GM18511 (cell line): ENCODE measurements at regions not wholly inside any gene's neighbourhood (a gene's known extent, or its start where the extent isn't known, plus 50 kb on each side); places are given as distances from the start of the nearest gene placed in this dataset.

Experiments
- ATAC-seq: cut with Tn5 transposase; IDR thresholded peaks from one replicate; pipeline ENCODE4 v1.9.1; 2021; ENCODE audit warnings: mild to moderate bottlenecking, moderate library complexity; ENCODE audit not compliant: unreplicated experiment

DNA sequence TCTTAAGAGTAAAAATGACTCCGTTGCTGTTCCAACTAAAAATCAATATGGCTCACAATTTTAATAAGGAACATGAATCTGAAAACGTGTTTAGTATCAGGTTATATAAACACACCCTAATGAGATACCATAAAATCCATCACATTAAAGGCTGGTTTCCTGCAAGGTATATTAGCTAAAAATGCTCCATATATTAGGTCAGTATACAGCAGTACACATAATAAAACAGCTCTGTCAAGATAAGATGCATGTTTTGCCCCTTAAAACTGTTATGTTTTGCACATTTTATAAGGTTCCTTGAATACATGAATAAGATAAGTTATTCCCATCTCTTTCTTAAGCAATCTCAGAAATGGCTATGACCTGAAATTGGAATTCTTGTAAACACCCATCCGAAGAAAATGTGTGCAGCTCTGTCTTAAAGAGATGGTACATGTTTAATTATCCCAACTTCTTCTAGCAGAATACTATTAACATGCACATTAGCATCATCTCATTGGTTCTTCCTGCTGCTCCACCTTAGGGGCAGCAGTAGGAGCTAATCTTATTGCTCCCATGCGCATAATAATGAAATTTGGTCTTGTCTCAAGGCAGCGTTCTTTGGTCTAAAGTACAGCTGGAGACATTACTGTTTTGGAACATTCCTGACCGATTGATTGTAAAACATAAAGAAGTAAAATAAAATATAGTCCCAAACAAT lies 836.1 kb upstream of the FANCL start:
- no peak for ATAC-seq

DNA sequence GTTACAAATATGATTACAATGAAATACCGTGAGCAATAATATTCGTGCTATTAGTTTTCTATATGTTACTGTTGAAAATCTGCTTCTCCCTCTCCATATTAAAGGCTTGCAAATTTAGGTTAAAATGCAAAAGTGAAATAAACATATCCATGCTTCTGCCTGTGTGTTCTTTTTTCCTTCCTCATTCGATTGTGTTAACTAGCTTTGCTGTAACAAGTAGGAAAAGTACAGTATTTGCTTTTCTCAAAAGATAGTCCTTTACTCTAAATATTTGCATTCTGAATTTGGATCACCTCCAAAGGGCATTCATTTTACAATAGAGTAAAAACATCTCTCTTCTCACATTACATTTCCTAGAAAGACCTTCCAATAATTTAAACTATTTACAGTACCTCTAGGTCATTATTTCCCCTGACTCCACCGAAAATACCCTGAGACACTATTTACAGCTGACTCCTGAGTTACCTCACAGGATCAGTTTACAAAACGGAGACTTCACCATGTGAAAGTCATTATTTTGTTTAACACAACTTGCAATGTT lies 835.0 kb upstream of the FANCL start:
- no peak for ATAC-seq

DNA sequence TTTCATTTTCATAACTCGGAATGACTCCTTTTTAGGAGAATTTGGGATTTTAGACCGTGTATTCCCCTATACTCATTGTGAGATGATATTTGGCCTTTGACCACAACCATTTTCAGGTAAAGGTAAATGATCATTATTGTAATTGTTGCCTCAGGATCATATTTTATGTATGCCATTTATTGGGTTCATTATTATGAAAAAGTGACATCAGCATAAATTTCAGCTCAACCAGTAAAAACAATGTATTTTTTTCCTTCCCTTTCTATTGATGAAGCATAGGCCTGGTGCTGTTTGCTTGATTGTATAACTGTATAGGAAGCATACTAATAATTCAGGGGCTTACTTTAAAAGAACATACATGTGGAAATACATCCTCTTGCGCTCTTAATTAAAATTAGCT lies 832.9 kb upstream of the FANCL start:
- no peak for ATAC-seq

DNA sequence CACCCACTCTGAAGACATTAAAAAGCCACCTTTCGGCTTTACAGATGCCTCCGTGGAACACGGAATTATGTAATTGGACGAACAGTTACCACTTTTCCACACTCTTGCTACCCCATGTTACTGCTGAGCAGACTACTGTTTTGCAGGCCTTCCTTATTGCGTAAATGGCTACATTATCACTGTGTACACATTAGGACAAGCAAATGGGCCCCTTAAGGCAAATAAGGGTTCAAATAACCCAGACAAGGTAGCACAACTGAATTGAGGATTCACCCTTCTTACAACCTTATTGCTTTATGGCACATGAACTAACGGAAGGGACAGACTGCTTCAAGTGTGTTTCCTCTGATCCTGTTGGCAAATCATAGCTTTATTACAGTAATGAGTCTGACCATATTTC lies 832.2 kb upstream of the FANCL start:
- no peak for ATAC-seq

DNA sequence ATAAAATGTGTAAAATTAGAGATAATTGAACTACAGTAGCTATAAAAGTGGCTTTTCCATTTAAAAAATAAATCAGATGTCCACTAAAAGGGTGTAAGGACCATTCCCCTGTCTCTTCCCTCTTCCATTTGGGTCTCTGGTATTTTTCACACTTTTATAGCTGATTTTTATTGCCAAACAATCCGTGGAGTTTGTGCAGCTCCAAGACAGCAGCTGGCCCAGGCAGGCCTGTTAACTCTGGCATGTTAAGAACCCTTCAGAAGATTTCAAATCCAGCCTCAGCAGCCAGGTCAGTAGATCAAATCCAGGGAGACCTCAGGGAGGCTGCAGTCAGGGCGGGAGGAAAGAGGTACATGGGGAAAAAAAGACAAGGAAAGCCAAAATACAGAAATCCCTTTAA lies 827.1 kb upstream of the FANCL start:
- no peak for ATAC-seq

DNA sequence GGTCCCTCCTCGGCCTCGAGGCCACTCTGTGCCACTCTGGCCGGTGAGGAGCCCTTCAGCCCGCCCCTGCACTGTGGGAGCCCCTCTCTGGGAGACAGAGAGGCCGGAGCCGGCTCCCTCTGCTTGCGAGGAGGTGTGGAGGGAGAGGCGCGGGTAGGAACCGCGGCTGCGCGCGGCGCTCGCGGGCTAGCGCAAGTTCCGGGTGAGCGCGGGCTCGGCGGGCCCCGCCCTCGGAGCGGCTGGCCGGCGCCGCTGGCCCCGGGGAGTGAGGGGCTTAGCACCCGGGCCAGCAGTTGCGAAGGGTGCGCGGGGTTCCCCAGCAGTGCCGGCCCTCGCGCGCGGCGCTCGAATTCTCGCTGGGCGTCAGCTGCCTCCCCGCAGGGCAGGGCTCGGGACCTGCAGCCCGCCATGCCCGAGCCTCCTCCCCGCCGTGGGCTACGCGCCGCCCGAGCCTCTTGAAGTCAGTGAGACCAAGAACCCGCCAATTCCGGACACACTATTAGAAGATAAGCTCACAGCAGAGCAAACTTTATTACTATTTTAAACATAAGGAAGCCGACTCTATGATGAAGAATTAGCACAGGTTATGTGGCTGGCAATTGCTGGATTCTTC lies 825.8 kb upstream of the FANCL start:
- ATAC-seq = no peak

DNA sequence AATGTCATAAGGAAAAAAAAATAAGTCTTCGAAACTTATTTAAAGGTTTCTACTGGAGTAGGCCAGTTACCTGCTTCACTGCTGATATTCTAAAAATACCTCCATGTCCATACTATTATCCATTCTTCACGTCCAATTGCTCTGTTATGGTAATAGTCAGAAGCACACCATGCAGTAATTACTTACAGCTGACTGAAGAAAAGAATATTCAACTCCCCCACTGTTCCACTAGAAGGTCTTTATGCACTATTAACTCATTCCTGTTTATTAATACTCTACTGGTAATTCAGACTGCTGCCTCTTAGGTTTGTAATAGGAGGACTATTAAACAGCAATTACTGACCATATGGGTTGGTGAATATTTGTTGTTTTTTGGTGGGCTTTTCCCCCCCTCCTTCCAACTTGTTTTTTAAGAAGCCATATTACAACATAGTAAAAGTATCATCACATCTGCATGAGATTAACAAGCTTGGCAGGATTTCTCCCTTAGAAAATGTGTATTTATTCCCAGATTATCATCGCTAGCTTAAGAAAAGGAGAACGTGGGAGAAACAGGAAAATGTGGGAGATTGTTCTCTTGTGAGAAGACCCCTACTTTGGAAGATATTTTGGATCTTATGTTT lies 806.4 kb upstream of the FANCL start:
- no peak for ATAC-seq

DNA sequence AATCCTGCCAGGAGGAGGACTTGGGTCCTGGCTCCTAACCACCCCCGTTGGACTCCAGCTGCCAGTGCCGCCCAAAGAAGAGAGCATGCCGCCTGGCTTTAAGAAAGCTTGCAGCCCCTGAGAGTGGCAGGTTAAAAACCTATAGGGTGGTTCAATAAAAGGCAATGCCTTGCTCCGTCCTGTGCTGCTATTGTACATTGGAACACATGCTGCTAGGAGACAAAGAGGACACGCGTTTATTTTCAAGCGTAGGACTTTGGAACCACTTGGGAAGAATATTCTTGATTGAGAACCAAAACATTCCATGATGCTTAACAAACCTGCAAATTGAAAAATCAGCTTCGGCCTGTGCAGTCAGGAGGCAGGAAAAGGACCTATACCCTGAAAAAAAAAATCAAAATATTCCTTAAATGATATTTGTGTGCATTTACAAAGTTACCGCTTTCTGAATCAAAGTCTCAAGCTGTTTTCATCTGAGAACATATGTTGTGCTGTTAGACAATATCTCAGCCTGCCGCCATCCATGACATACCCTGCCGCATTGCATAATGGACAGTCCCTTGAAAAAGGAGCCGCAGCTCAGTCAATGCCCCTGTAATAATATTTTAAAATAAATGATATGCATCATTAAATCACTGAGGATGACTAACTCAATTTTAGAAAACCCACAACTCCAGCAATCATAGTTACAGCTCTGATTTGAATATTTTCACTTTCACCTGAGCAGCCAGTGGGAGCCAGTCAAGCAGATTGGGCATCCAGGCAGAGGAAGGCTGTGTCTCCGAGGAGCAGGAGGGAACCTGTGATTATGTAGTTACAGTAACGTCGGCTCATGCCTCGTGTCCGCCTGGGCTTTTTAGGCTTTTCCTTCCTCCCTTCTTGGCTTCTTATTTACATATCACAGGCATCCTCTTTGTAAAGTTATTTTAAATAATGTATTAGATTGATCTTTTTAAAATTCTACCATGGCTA lies 805.6 kb upstream of the FANCL start:
- ATAC-seq = no peak

DNA sequence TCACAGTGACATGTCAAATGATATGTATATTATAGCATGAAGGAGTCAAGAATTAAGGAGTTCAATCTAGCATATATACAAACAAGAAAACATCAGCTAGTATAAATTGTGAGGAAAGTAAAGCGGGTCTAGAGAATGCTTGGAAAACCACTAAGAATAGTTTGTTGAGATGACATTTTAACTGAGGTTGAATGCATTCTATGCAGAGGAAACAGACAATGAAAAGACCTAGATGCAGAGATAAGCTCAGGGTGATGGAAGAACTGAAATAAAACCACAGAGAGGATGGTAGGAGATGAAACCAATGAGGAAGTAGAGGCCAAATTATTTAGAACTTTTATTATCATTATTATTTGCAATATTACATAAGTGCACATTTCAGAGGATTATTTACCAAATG lies 803.6 kb upstream of the FANCL start:
- ATAC-seq = no peak

DNA sequence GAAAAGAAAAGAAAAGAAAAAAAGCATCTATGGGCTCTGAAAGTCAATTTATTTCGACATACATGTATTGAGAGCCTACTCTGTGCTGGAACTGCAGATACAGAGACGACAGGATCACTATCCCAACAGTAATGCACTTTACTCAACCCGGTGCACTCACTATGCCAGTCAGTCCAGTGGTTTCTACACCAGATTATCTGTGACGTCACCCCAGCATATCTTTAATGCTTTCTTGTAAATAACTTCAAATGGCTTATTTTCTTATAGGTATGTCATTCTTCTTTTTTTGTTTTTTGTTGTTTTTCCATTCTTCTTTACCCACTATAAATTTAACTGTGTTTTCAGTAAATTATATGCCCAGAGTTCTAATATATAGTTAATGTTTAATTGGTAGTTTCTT lies 800.0 kb upstream of the FANCL start:
- ATAC-seq = no peak

DNA sequence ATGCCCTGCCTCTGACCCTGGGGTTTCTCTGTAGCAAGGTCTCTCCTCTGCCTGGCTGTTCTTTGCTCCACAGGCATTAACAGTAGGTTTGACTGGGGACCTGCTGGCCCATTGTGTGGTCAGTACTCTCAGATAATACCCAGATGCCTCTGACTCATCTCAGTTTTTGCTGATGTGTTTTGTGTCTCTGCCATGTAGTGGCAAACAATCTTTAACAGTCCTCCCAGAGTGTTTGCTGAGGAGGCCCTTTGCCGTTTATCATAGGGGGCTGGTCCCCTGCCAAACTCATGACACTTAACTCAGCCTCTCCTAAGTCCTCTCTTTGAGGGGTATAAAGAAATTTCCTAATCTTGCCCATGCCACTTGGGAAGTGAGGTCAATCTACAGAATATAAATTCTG lies 793.7 kb upstream of the FANCL start:
- ATAC-seq = no peak

DNA sequence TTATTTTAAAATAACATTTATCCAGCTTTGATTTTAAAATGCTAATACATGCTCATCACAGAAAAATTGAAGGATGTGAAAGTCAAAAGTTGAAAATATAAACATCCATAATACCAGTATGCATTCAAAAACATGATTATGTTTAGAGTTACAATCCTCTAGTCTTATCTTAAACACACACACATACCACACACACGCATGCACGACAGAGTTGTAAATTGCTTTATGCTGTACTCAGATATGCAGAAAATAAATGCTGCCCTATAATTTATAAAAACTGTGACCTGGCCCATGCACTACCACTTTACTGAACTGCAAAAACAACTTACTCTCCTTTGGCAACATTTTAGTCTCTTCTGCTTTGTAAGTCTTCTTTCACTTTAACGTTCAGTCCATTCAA lies 793.0 kb upstream of the FANCL start:
- ATAC-seq = no peak

DNA sequence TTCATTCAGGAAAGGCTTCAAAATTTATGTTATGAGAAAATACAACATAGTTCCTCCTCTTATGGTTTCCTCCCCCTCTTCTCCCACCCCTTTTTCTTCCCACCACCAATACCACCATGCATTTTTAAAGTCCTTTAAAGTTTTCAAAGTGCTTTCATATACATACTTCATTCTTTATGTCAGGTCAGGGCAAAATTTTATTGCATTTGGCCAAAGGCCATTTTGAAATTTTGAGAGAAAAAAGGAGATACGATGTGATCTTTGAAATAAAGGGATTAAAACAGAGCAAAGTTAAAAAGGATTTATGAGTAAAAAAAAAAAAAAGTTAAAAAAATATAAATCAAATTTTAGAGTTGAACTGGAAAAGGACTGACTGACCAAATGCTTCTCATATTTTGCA lies 792.5 kb upstream of the FANCL start:
- no peak for ATAC-seq

DNA sequence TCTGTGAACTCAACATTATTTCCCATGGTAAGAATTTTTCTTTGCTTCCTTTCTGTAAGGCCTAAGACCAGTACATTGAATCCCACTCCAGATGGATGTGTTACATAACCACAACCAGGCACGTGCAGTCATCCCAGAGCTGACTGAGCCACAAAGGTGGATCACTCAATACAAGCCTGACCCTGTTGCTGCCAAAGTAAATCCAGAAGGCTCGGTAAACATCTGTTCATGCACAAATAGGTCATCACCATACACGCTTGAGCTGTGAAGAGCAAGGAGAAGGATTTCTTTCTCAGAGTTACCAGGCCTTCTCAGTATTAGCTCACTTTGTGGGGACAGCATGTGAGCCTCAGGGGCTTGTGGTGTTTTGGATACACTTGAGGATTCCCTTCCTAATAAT lies 791.4 kb upstream of the FANCL start:
- ATAC-seq = no peak

DNA sequence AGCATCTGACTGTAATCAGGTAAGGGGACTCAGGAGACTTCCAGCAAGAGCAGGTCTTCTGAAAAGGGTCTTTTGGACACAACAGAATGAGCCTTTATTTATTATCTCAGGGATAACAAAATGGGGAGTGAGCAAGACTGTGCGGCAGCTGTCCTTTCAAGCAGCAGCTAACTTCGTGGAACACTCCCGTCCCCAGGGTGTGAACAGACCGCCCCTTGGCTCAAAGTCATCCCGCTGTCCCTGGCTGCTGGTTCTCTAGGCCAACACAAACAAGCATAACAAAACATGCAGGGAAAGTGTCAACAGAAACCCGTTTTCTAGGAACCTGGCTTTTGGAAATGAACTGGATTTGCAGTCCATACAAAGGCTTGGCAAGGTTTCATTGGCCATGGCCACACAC lies 787.9 kb upstream of the FANCL start:
- ATAC-seq = no peak

DNA sequence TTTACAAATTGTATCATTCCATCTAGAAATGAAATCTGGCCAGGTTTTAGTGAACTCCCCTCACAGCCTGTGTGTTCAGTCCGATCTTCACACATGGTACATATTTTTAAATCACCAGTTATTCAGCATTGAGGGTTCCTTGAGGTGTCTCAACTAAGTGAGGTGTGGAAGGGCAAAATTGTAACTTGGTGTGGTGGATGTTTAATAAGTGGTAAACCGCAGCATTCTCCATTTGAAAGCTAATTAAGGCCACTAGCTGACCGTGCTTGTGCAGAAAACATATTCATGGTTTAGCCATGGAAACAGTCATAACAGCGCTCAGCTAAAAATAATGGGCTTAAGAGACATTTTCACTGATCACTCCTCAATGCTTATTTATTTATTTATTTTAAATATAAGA lies 786.2 kb upstream of the FANCL start:
- ATAC-seq = no peak

DNA sequence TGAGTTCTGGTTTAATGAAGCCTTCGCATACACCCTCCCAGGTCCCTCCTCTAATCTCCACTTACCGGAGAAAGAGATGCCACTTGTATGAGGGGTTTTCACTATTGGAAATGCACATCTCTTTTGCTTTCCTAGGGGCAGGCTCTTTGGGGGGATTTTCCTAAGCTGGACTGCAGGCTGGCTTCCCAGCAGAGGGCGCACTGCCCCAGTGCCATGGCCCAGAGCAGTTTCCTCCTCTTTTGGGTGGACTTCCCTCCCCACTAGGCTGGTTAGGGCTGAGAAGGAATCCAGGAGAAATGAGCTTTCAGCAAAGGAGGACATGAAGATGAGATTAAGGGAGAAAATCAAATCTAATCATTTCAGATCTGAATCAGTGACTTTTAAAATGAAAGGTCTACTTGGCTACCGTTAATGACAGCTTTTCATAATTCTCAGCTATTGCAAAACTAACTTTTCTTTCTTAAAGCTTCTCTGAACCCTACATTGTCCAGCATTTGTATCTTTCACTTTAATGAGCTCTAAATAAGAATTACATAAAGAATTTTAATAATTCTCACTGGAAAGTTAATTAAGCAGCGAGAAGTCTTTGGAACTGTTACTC lies 784.1 kb upstream of the FANCL start:
- ATAC-seq = peak; percentile 67

DNA sequence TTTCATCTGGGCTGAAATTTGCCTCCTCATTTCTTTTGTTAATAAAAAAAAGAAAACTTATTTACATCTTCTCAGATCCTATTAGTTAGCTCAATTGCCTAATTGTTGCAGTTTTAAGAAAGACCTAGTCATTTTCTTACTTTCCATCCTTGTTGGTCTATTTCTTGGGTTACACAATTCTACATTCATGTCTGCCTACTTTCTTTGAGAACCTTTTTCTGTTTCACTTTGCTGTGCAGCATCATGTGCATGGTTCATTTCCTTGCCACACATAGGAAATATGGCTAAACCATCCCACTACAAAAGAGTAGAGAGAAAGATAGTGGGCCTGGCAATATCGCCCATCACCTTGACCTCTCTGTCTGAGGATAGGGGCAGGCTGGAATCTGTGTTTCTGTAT lies 780.7 kb upstream of the FANCL start:
- ATAC-seq = no peak

DNA sequence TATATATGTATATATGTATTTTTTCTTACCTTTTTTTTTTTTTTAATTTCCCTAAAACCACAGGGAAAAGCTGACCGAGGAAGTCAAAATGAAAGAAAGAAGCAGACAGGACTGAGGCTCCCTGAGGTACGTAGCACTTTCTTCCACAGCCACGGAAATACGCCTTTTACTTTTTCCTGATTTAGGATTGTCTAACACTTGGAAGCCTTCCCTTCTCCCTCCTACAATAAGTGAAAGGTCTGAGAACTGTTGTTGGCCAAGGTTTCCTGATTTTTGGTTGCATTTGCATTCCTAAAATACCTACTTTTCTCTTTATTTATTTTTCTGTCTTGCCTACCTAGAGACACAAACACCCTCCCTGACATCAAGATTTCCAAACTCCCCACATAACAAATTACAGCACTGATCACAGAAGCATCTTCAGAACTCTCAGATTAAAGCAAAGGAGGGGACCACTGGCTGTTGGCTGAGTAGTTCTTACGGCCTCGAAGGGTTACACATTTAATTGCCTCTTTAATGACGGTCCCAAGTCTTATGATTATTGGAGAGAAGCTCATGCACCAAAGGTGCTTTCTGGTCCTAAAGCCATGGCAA lies 778.5 kb upstream of the FANCL start:
- no peak for ATAC-seq

DNA sequence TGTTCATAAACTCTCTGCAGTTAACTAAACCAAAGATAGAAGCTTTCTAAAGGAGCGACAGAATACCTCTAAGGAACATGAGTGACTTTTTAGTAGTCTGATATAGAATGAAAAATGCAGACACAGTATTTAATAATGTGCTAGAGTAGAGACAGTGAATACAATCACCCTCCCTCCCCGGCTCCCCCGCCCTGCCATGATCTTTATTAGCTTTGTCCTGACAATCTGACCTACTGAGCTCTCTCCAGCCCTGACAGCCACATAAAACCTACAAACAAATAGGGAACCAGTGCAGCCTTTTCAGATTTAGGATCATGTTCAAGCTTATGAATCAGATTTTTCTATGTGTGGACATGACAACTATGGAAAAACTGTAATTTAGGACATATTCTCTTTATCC lies 777.6 kb upstream of the FANCL start:
- no peak for ATAC-seq
